H1 (cell line): ENCODE measurements at regions not wholly inside any gene's neighbourhood (a gene's known extent, or its start where the extent isn't known, plus 50 kb on each side); places are given as distances from the start of the nearest gene placed in this dataset.

Experiments used
- CEBPB ChIP-seq: IDR thresholded peaks from 2 replicates; pipeline ENCODE4 v1.6.1; 2012; ENCODE audit warnings: low read depth, low read length
- CTCF ChIP-seq, 3 experiments: IDR thresholded peaks; 1 replicate in 2 of 3; 2 replicates in 1 of 3; pipeline versions ENCODE4 v1.5.1 to v1.6.1; 2011; ENCODE audit warnings: low read length in 3 of 3, mild to moderate bottlenecking in 3 of 3, inconsistent platforms in 2 of 3, low read depth in 1 of 3, moderate library complexity in 1 of 3; ENCODE audit not compliant: insufficient read depth in 1 of 3; ENCODE audit errors: control extremely low read depth in 1 of 3
- EP300 ChIP-seq, 2 experiments: IDR thresholded peaks; 1 replicate in 1 of 2; 2 replicates in 1 of 2; pipeline ENCODE4 v1.6.1; 2011 to 2012; ENCODE audit warnings: low read depth in 2 of 2, low read length in 2 of 2, mild to moderate bottlenecking in 2 of 2, borderline replicate concordance in 1 of 2, inconsistent platforms in 1 of 2, moderate library complexity in 1 of 2
- EZH2 ChIP-seq: fragments of 200-600 bp; sonication (generic); IDR thresholded peaks from 2 replicates; pipeline ENCODE4 v1.7.1; 2012; ENCODE audit warnings: low read depth, mild to moderate bottlenecking, moderate library complexity, low read length, inconsistent platforms; ENCODE audit not compliant: severe bottlenecking
- JUN ChIP-seq: IDR thresholded peaks from 2 replicates; pipeline ENCODE4 v1.6.1; 2011; ENCODE audit warnings: low read depth, mild to moderate bottlenecking, improper control_type of control experiment, low read length
- POLR2A ChIP-seq, 2 experiments: IDR thresholded peaks; 1 replicate in 1 of 2; 2 replicates in 1 of 2; pipeline ENCODE4 v1.6.1; 2011; ENCODE audit warnings: low read depth in 2 of 2, low read length in 2 of 2, mild to moderate bottlenecking in 2 of 2; ENCODE audit errors: control extremely low read depth in 1 of 2
- POLR2AphosphoS5 ChIP-seq: IDR thresholded peaks from 2 replicates; pipeline ENCODE4 v1.6.1; 2011; ENCODE audit warnings: low read depth, low read length
- SIRT6 ChIP-seq: IDR thresholded peaks from one replicate; pipeline ENCODE4 v1.7.1; 2012; ENCODE audit warnings: low read length, inconsistent platforms
- SRF ChIP-seq: IDR thresholded peaks from 2 replicates; pipeline ENCODE4 v1.6.1; 2011; ENCODE audit warnings: mild to moderate bottlenecking, low read depth, low read length, moderate library complexity
- TAF7 ChIP-seq: optimal IDR thresholded peaks from 2 replicates; pipeline ENCODE3; 2011; ENCODE audit warnings: low read depth, mild to moderate bottlenecking, inconsistent platforms, low read length, moderate library complexity, borderline replicate concordance
- TCF12 ChIP-seq: IDR thresholded peaks from 2 replicates; pipeline ENCODE4 v1.6.1; 2011; ENCODE audit warnings: low read depth, mild to moderate bottlenecking, low read length

- TF ChIP-seq JUN, result no peak
- TF ChIP-seq POLR2A (IDR thresholded peaks at IDR 0.05; ENCODE audit: control extremely low read depth in 1 of 2, low read depth in 2 of 2, low read length in 2 of 2), result no peak
- TF ChIP-seq EZH2, result no peak
- no peak for TF ChIP-seq CTCF (IDR thresholded peaks at IDR 0.05; ENCODE audit: control extremely low read depth in 1 of 3, insufficient read depth in 1 of 3, low read depth in 1 of 3, low read length in 3 of 3)
- TF ChIP-seq SRF, result no peak
- TF ChIP-seq TCF12, result no peak
- no peak for TF ChIP-seq EP300 (IDR thresholded peaks at IDR 0.05; ENCODE audit: borderline replicate concordance in 1 of 2, low read depth in 2 of 2, low read length in 2 of 2)
- no peak for TF ChIP-seq POLR2AphosphoS5
- no peak for TF ChIP-seq CEBPB
- TF ChIP-seq TAF7, result no peak
- TF ChIP-seq SIRT6, result no peak
Observed at GRCh38 chr15:96474231-96474664, 143.7 kb downstream of the NR2F2 start.
